ENCODE measurements at regions not wholly inside any gene's neighbourhood (a gene's known extent, or its start where the extent isn't known, plus 50 kb on each side); places are given as distances from the start of the nearest gene placed in this dataset.

DNA sequence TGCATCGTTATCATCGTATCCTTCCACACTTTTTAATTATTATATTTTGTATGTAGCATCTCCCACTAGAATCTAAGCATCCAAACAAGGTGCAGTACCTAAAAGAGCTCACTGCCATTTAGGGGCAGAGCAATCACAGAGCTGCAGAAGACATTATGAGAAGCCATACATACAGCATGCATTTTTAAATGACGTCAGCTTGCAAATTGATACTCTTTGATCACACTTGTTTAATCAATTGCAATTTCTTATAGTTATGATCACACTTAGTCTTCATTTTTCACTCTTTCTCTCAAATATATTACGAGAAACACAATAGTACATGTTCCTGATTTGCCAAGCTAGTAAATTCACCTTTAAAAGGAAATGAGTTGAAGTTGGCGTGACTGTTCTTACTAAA is 753.3 kb upstream of the LRRN3 start:
- DNase-seq, result no peak

DNA sequence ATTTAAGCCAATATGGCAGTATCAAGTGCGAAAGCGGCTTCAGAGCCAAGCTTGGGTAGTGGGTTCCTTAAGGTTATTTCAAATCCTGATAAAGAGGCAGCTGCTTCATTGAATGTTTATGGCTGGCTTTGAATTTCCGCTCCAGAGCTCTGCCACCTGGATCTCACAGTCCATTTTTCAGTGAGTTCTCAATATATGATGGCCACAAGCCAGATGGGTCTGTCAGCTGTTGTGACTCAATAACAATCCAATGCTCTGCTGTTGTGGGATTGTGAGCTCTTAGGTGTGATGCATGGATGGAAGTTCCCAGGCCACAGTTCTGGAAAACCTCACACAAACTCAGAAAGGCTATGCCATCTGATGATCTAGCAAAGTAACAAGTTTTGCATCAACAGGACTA is 743.8 kb upstream of the LRRN3 start:
- no peak for DNase-seq

DNA sequence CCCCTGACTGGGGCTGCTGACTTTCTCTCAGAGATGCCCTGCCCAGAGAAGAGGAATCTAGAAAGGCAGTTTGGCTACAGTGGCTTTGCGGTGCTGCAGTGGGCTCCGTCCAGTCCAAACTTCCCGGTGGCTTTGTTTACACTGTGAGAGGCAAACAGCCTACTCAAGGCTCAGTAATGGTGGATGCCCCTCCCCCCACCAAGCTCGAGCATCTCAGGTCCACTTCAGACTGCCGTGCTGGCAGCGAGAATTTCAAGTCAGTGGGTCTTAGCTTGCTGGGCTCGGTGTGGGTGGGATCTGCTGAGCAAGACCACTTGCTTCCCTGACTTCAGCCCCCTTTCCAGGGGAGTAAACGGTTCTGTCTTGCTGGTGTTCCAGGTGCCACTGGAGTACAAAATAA is 734.5 kb upstream of the LRRN3 start:
- no peak for DNase-seq

DNA sequence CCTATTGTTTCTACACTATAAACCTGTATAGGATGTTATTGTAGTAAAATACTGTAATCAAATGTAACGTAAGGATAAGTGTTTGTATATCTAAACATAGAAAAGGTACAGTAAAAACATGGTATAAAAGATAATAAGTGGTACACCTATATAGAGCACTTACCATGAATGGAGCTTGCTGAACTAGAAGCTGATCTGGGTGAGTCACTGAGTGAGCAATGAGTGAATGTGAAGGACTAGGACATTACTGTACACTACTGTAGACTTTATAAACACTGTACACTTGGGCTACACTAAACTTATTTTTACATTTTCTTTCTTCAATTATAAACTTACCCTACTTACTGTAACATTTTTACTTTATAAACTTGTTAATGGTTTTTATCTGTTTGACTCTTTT is 732.9 kb upstream of the LRRN3 start:
- no peak for DNase-seq

DNA sequence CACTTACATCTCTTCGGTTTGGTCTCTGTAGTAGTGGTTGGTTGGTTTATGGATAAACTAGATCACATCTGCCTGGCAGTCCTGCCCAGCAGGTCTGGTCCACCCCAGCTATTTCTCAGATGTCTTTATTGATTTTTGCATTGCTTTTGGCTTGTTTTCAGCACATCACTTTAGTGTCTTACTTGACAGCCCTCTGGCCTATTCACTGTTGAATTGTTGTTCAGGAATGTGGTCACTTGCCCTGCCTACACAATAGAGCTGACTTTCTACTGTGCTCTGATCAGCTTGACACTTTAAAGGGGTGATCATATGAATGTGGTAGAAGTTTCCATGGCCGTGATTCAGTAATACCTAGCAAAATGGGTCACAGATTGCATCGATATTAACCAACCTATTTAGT is 719.2 kb upstream of the LRRN3 start:
- DNase-seq, result no peak

DNA sequence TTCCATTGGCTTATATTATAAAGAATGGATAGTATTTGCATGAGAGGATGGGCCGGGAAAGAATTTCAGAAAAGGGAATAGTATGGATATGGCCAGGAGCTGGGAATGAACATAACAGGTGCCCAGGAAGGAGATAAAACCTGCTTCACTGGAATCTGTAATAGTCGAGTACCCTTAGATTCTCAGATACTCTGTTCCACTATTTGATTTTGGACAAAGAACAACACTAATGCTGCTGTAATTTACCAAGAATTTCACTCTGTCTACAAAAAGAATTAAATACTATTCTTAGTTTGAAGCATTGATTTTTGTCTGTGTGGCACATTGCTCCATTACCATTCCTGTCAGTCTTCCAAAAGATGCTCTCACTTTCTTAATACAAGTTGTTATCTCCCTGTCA is 718.2 kb upstream of the LRRN3 start:
- DNase-seq, result no peak

DNA sequence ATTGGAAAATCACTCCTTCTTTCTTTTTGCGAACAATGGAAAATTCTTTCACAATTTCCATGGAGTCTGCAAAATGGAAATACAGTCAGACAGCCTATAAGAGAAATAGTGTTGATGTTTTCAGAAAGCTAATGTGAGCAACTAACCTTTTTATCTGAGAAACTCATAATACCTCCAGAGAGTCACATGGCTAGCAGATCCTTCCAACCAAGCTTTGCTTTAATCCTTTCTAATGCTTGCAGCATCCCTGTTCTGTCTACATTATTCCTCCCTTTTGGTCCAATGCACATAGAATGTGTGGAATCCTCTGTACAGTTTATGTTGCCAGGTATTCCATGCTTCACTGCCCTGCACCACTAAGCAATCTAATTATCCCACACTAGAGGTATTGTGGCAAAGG is 717.5 kb upstream of the LRRN3 start:
- DNase-seq, result no peak

DNA sequence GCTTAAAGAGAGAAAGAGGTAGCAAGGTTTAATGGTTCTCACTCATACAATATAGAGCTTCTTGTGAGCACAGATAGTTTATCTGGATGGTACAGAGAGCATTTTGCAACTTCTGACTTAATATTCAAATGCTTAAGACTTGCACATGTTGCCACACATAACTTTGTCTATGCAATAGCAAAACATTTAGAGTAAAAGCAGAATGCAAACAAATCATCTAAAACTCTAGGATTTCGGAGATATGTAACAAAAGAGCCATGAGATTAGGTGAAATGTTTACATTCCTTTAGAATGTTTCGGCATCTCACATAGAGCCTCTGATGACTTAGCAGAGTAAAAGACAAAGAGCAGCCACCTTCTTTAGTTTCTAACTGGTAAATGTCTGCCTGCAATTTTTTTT is 717.1 kb upstream of the LRRN3 start:
- DNase-seq, result no peak

DNA sequence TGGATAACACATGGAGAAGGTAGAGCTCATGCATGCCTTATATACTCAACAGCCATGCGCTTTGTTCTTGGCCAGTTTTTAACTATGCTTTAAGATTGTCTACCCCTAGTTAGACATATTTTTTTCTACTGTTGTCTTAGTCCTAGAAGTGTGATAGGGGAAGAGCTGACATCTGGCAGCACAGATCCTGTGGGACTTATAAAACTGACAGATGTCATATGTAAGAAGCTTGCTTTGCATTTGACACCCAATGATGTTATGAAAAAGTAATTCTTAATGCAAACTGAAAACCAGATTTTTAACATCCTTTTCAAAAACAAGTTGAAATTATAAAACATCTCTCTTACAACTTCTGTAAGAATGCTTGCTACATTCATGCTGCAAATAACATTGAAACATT is 715.9 kb upstream of the LRRN3 start:
- DNase-seq, result no peak

DNA sequence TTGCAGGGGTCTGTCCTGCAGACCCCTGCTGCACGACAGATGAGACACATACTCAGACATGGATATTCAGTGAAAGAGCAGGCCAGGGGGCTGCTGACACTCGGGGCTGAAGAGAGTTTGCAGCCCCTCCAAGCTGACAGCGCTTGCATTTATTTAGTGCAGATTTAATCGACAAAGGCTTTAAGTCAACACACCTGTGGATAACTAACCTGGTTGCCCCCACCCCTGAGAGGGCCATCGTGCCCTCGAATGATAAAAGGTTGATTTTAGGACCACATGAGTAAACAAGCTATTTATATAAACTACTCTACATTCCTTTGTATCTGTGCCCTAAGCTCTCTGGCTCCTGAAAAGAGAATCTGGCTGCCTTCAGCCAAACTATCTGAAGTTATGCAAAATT is 708.2 kb upstream of the LRRN3 start:
- DNase-seq, result no peak

DNA sequence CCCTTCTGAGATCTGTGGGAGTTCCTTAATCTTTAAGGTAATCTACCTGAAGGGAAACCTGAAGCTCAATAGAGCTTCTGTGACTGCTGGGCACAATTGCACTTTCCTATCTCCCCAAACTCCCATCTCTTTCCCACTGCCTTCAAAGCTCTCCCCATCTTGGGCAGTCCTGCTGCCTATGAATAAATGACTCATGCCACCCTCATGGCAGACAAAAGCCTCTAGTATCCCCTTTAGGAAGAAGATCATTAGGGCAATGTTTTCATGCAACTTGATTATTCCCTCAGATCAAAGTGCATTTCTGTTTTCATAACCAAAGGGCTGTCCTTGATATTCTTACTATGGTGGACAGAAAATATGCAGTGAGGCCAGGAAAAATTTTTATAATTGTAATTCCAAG is 704.9 kb upstream of the LRRN3 start:
- DNase-seq, result no peak

DNA sequence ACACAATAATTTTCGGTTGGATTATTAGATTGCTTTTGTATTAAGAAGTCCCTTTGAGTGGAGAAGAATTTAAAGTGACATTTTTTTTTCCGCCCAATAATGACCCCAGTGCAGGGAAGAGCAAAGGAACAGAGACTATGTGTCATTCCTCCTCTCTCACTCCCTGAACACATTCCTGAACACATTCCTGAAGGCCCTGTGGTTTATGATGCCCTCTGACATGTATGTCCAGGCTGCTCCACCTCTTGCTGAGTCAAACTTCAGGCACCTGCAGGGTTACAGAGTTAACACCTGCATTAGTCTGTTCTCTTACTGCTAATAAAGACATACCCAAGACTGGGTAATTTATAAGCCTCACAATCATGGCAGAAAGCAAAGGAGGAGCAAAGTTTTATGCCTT is 704.0 kb upstream of the LRRN3 start:
- no peak for DNase-seq

DNA sequence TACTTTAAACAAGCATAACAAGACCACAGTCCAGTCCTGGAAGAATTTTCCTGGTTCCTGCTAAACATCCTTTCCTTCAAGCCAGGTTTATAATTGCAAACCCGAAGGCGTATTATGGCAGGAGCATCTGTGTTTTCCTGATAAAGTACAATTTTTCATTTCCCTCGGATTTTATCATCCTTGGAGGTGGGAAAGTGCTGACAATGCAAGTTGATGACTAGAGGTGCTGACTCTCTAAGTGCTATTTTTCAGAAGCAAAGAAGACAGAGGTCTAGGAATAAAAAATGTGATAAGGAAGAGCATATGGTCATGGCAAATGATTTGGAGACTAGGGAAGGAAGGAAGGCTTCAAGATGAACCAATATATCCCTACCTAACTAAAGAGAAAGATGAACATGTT is 703.2 kb upstream of the LRRN3 start:
- no peak for DNase-seq

DNA sequence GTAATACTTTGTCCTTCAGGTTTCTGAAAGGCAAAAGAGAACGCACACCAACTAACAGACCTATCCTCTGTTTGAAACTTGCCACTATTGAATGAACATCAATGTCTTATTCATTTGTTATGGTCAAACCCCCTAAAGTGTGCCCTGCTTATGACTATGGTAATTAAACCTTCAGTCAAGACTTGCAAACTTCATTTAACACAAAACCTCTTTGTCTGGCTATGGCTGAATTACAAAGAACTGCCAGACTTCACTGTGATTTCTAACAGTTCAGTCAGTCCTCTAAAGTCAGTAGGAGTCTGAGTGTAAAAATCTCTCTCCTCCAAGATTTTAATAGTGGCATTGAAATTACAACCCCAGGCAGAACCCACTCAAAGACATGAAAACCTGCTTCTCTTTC is 702.5 kb upstream of the LRRN3 start:
- DNase-seq, result no peak

DNA sequence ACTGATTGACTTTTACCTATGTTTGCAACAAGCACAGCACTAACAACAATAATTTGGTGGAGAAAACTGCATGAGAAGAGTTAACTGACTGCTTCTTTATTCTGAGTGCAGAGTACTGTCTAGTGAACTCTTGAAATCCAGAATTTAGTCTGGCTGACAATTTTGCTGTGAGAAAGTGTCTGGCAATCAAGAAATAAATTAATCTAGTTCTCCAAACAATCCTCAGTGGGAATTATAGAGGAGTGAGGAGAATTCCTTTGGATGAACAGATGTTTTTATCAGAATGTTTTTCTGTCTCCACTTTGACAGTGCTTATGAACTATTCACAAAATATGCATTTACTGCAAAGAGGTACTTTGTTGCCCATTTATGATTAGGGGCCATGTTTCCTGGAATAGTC is 694.9 kb upstream of the LRRN3 start:
- DNase-seq, result no peak

DNA sequence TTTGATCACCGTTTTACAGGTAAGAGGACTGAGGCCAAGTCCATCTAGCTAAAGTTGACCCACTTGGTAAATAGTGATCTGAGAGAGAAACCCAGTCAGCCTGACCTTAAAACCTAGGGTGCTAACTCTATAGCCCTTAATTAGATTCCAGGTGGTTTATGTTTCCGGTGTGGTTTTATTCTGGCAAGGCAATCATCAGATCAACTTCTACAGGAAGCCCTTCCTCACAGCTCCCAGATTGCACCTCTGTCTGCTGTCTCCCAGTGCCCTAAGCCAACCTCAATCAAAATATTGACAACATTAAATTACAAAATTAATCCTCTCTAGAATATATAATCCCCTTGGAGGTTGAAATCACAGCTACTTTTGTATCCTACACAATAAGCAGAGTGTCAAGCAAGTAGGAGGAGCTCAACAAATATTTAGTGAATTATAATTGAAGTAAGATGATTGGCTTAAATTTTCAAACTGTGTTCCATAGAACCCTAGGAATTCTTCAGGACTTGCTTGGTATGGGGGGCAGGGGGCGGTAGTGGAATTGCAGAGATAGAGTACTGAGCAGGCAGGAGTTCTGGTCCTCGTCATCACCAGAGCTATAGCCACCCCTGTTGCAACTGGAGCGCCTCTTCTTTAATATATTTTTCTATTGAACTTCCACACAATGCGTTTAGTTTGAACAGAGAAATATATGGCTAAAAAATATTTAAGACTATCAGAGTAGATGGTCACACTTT is 692.8 kb upstream of the LRRN3 start:
- no peak for DNase-seq

DNA sequence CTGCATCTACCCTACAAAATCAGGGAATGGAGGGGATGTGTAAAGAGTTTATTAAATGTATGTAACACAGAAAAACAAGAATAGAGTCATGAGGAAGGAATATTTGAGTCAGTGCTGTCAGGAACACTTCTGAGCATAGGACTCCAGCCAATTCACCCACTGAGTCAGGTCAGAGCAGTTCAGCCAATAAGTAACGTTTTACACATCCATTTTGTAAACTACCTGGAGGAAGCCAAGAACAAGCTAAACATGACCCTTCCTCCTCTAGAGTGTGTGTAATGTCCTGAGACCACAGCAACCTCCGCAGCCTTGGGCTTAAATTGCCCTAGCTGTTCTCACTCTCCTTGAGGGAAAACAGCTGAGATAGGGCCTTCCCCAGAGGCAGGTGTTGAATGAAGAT is 691.5 kb upstream of the LRRN3 start:
- DNase-seq, result no peak

DNA sequence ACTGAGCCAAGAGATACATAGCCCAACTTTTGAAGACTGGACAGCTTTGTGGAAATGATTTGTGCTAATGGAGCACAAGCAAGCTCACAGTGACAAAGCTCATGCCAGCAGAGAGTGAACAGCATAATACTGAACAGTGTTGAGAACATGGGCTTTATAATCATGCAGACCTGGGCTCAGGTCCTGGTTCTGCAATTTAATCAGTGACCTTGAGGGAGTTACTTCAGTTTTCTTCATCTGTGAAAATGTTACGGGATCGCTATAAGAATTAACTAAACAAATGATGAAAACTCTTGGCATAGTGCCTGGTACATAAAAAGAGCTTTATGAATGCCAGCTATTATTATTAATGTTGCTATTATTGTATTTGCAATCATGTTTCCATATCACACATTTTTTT is 690.5 kb upstream of the LRRN3 start:
- DNase-seq, result no peak

DNA sequence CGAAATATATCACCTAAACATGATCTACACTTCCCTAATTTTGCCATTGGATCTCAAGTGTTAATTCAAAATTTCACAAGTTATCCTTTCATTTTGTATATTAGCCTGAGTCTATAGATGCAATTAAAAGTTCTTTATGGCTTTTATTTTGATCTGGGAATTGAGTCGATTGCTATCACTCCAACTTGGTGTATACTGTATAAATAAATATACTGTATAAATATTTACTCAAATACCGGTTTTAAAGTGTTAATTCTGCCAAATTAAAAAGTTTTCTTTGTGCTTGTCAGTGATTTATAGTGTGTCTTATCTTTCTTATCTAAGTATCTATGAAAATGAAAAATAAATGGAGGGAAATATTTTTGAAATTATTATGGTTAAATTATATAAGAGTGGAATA is 683.7 kb upstream of the LRRN3 start:
- DNase-seq, result no peak

DNA sequence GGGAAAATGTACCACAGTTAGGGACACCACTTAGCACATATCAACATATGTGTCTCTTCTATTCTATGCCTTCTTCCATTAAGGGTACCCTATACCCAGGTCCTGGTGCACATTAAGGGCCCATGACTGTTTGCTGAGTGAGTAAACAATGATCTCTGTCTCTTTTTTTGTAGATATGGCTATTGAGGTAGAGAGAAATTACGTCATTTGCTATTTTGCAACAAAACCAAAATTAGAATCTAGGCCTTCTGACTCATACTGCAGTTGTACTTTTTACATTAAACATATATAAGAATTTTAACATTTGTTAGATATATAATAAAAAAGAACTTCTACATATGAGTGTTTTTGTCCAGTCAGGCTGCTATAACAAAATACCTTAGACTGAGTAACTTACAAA is 683.2 kb upstream of the LRRN3 start:
- no peak for DNase-seq

DNA sequence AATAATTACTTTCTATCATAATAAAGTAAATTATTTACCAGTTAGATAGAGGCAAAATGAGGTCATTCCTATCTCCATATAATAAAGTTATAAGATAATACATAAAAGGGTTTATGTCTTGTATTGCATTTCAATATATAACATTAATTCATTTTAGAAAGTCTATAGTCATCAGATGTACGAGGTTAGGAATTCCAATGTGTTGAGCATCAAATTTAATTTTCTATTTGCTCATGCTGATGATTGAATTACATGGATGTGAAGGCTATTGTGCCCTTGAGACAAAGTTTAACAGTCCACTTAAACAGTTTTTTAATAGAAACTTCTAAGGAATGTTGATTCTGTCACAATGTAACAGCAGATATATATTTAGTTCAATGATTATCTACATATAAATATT is 678.3 kb upstream of the LRRN3 start:
- no peak for DNase-seq

DNA sequence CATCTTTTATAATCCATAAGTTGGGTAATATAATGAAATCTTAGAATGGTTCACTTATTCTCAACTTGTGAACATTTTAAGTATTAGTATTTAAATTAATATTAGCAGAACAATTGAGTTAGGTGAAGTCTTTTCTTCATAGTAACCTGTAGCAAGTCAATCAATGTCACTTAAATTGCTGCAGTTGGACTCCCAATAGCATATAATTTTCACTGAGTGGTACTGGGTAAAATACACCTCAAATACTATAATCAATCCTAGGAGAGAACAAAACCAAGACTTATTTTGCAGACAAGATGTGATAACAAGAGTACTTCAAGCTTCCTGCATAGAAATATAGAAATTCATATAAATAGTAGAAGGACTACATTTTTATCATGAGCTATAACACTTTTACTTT is 677.9 kb upstream of the LRRN3 start:
- DNase-seq, result no peak

DNA sequence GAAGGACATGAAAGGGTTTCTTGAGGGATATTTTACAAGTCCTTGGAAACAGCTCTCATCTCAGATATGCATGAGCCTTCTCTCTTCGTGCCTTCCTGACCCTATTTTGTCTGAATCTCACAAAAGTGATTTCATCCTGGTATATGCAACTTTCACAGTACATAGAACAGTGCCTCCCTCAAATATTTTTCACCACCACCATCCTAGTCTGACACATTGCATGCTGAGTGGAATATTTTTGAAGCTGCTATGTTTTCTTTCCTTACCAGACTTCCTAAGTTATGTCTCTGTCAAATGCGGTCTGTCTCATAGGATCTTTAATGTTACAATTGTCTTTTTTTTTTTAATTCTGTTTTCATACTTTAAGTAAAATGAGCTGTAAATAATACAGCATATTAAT is 673.3 kb upstream of the LRRN3 start:
- no peak for DNase-seq

DNA sequence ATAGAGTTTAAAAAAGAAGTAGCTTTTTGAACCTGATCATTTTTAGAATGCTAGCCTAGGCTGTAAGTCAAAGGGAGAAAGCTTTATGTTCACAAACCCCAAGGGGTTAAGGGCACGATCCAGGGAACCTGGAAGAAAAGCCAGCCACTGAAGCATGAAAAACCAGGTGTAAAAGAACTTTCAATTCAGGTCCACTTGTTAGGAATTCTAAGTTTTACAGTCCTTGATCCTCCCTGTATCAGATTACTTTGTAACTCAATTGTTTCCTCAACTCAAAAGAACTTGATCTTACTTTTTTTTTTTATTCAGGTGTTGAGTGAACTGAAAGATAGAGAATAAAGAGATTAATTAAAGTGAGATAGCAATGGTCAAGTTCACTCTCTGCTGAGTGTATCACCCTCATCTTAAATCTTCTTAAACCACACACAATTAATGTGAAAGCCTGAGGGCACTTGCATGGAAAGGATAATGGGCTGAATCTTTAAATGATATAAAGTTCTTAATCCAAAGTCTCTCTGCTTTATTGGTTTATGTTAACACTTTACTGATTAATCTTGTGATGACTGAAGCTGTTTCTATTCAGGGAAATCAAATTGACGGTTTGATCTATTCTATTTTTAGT is 672.2 kb upstream of the LRRN3 start:
- DNase-seq, result no peak

DNA sequence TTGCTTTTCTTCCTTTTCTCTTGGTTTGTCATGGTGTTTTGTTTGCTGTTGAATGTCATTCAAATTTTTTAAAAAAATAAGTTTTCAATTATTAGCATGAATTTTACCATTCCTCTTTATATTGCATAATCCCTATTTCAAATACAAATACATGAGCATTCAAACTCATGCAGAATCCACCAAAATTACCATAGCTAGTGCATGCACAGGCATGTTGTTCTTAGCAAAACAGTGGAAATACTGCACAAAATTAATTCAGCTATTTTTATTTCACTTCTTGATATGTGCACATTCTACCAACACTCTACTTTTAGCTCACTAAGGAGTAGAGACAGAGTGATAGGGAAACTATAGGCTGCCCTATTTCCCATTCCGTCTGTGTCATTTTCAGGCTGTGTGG is 670.1 kb upstream of the LRRN3 start:
- no peak for DNase-seq
